Endothelial cell of umbilical vein (primary cell): ENCODE measurements at regions not wholly inside any gene's neighbourhood (a gene's known extent, or its start where the extent isn't known, plus 50 kb on each side); places are given as distances from the start of the nearest gene placed in this dataset.

Experiments
- BruUV-seq: library from RNA; stranded (reverse); fragments of 400-500 nt; replicated peaks from 2 replicates; lab custom pipeline; 2021; lab: Mats Ljungman, UMichigan
- CTCF ChIA-PET: fragments of 300-600, 350-600 bp; sonication (Branson Sonifier 250); formaldehyde crosslinking; loops from one replicate; lab custom pipeline; 2021; ENCODE audit warnings: antibody characterized with exemption, inconsistent platforms; lab: Charles Lee
- POLR2A ChIA-PET: fragments of 300-600, 350-600 bp; sonication (Branson Sonifier 250); formaldehyde crosslinking; loops from one replicate; lab custom pipeline; 2021; ENCODE audit warnings: antibody characterized with exemption, inconsistent platforms; lab: Charles Lee
- DNase-seq: peaks from one replicate; pipeline ENCODE4 v3.0.0-alpha.2; 2011; ENCODE audit warnings: low read depth, low spot score
- FAIRE-seq: peaks from 2 replicates; lab custom pipeline; 2011; peaks lifted over from hg19 to GRCh38; lab: Jason Lieb, UNC
- H2AFZ ChIP-seq: 2 replicates; pipeline ENCODE4 v1.6.0; 2012; ENCODE audit warnings: low read depth, low read length, control low read depth, inconsistent platforms
- H3K27ac ChIP-seq: 2 replicates; pipeline ENCODE4 v1.5.1; 2011; ENCODE audit warnings: low read depth, mild to moderate bottlenecking, control low read depth, low read length, moderate library complexity; ENCODE audit not compliant: insufficient read depth
- H3K27me3 ChIP-seq, 2 experiments: 2 replicates each; pipeline versions ENCODE4 v1.6.0 to v1.6.1; 2011; ENCODE audit warnings: low read length in 2 of 2, mixed read lengths in 1 of 2; ENCODE audit not compliant: control insufficient read depth in 2 of 2, insufficient read depth in 2 of 2
- H3K36me3 ChIP-seq, 2 experiments: 2 replicates in 1 of 2; 3 replicates in 1 of 2; pipeline ENCODE4 v1.5.1; 2011; ENCODE audit warnings: low read length in 2 of 2, mild to moderate bottlenecking in 1 of 2, moderate library complexity in 1 of 2; ENCODE audit not compliant: control insufficient read depth in 2 of 2, insufficient read depth in 2 of 2; ENCODE audit errors: extremely low read depth in 1 of 2
- H3K4me1 ChIP-seq: 3 replicates; pipeline ENCODE4 v1.5.1; 2011; ENCODE audit warnings: mild to moderate bottlenecking, low read length; ENCODE audit not compliant: control insufficient read depth, insufficient read depth; ENCODE audit errors: extremely low read depth
- H3K4me2 ChIP-seq: 2 replicates; pipeline ENCODE4 v1.6.1; 2011; ENCODE audit warnings: low read length, control low read depth, mixed read lengths; ENCODE audit not compliant: insufficient read depth
- H3K4me3 ChIP-seq, 3 experiments: fragments of 200-600 bp in 1 of 3; sonication (generic), shearing (Covaris generic) in 1 of 3; replicated peaks in 1 of 3; 2 replicates each; pipeline ENCODE4 v1.5.1; 2011 to 2016; ENCODE audit warnings: control low read depth in 3 of 3, low read length in 3 of 3, mild to moderate bottlenecking in 2 of 3, inconsistent platforms in 1 of 3, low read depth in 1 of 3, moderate library complexity in 1 of 3; ENCODE audit not compliant: insufficient read depth in 1 of 3
- H3K79me2 ChIP-seq: 2 replicates; pipeline ENCODE4 v1.6.0; 2012; ENCODE audit warnings: low read length, inconsistent platforms; ENCODE audit not compliant: control insufficient read depth, insufficient read depth
- H3K9ac ChIP-seq: replicated peaks from 2 replicates; pipeline ENCODE3; 2011; ENCODE audit warnings: low read length, control low read depth; ENCODE audit not compliant: insufficient read depth; ENCODE audit errors: extremely low read depth
- H3K9me1 ChIP-seq: replicated peaks from 3 replicates; pipeline ENCODE4 v1.6.0; 2011; ENCODE audit warnings: mild to moderate bottlenecking, low read length; ENCODE audit not compliant: control insufficient read depth, insufficient read depth; ENCODE audit errors: extremely low read depth
- H3K9me3 ChIP-seq: replicated peaks from 2 replicates; pipeline ENCODE4 v1.5.1; 2012; ENCODE audit warnings: low read length, inconsistent platforms; ENCODE audit not compliant: control insufficient read depth, insufficient read depth
- H4K20me1 ChIP-seq: replicated peaks from 2 replicates; pipeline ENCODE3; 2011; ENCODE audit warnings: mild to moderate bottlenecking, low read length; ENCODE audit not compliant: control insufficient read depth, insufficient read depth; ENCODE audit errors: extremely low read depth
- CTCF ChIP-seq, 2 donors: IDR thresholded peaks; 1 replicate in 1 of 2; 2 replicates in 1 of 2; pipeline ENCODE4 v1.5.1; 2011; ENCODE audit warnings: low read length in 2 of 2, mild to moderate bottlenecking in 2 of 2, moderate library complexity in 2 of 2, control low read depth in 1 of 2, inconsistent platforms in 1 of 2, low read depth in 1 of 2; ENCODE audit not compliant: insufficient read depth in 1 of 2; ENCODE audit errors: extremely low read depth in 1 of 2
- EZH2 ChIP-seq: IDR thresholded peaks from 2 replicates; pipeline ENCODE4 v1.6.1; 2012; ENCODE audit warnings: borderline replicate concordance, low read depth, mild to moderate bottlenecking, moderate library complexity, low read length, inconsistent platforms; ENCODE audit not compliant: severe bottlenecking
- FOS ChIP-seq: IDR thresholded peaks from 2 replicates; pipeline ENCODE4 v1.6.1; 2011; ENCODE audit warnings: mild to moderate bottlenecking, low read length, moderate library complexity, borderline replicate concordance; ENCODE audit not compliant: insufficient read depth
- GATA2 ChIP-seq: IDR thresholded peaks from 2 replicates; pipeline ENCODE4 v1.7.0; 2011; ENCODE audit warnings: low read depth, mild to moderate bottlenecking, moderate library complexity, mixed read lengths, low read length; ENCODE audit not compliant: insufficient read length, insufficient read depth
- JUN ChIP-seq: IDR thresholded peaks from 2 replicates; pipeline ENCODE4 v1.6.1; 2011; ENCODE audit warnings: borderline replicate concordance, low read depth; ENCODE audit not compliant: insufficient read length, insufficient read depth
- MAX ChIP-seq: IDR thresholded peaks from 2 replicates; pipeline ENCODE4 v1.6.1; 2011; ENCODE audit not compliant: insufficient read depth, insufficient read length
- MYC ChIP-seq: IDR thresholded peaks from one replicate; pipeline ENCODE4 v1.6.1; 2011; ENCODE audit warnings: mild to moderate bottlenecking, low read depth, low read length
- POLR2A ChIP-seq: IDR thresholded peaks from 2 replicates; pipeline ENCODE4 v1.6.1; 2012; ENCODE audit warnings: low read depth, mild to moderate bottlenecking, control low read depth, low read length
- POLR2AphosphoS5 ChIP-seq: IDR thresholded peaks from 2 replicates; pipeline ENCODE4 v1.6.1; 2012; ENCODE audit warnings: low read depth, mild to moderate bottlenecking, control low read depth, low read length, moderate library complexity; ENCODE audit not compliant: insufficient read depth
- dilution Hi-C: fragments of 300-500 bp; cut with MboI; formaldehyde crosslinking; loops from one replicate; pipeline ENCODE4 v1.15.0; 2019; ENCODE audit warnings: low sequenced_read_pairs; ENCODE audit not compliant: extremely low pct_ligation_motif_present
- intact Hi-C: fragments of 100-400 bp; cut with micrococcal nuclease; formaldehyde crosslinking; loops from one replicate; pipeline ENCODE4 v1.10.0; 2022

GRCh38 chr2:133953524-133953923 is 300.3 kb upstream of the MGAT5 start:
- intact Hi-C loops (no loop called here), dilution Hi-C loops (no loop called here)
- POLR2A ChIA-PET: no interaction called here
- H3K4me1 ChIP-seq: no peaks in the 10 kb centered on the region
- DNase-seq (no peak), FAIRE-seq (no peak)
- TF ChIP-seq MYC: no peak
- TF ChIP-seq GATA2: no peak
- no peak for TF ChIP-seq POLR2AphosphoS5
- no peak for TF ChIP-seq EZH2
- no peak for TF ChIP-seq POLR2A
- no peak for TF ChIP-seq FOS
- no peak for TF ChIP-seq CTCF (IDR thresholded peaks at IDR 0.05; ENCODE audit: extremely low read depth in 1 of 2, insufficient read depth in 1 of 2, low read depth in 1 of 2, low read length in 2 of 2)
- no peak for TF ChIP-seq MAX
- no peak for TF ChIP-seq JUN
- no peaks in the 10 kb centered on the region for H3K79me2 ChIP-seq
- no peaks in the 10 kb centered on the region for H3K9me1 ChIP-seq
- H4K20me1 ChIP-seq: no peaks in the 10 kb centered on the region
- no peak overlapping the region for H3K9ac ChIP-seq
- no peak overlapping the region for H3K27ac ChIP-seq
- H3K9me3 ChIP-seq: no peaks in the 10 kb centered on the region
- peaks cover 0 to 1% of the 10 kb centered on the region in 2 experiments for H3K27me3 ChIP-seq
- CTCF ChIA-PET: no interaction called here
- no peak overlapping the region for H2AFZ ChIP-seq
- BruUV-seq: no TSS peak
- H3K4me3 ChIP-seq: no peak overlapping the region
- H3K36me3 ChIP-seq: no peaks in the 10 kb centered on the region
- no peak overlapping the region for H3K4me2 ChIP-seq
